ENCODE measurements at regions not wholly inside any gene's neighbourhood (a gene's known extent, or its start where the extent isn't known, plus 50 kb on each side); places are given as distances from the start of the nearest gene placed in this dataset.
A peak's percentile ranks its signal among the peaks of the same experiment; 100 is the strongest.
"Not testable (repeated sequence)": the region's sequence is repeated elsewhere in the genome, so short reads cannot be mapped to it uniquely, and the experiment has no call there.

DNA sequence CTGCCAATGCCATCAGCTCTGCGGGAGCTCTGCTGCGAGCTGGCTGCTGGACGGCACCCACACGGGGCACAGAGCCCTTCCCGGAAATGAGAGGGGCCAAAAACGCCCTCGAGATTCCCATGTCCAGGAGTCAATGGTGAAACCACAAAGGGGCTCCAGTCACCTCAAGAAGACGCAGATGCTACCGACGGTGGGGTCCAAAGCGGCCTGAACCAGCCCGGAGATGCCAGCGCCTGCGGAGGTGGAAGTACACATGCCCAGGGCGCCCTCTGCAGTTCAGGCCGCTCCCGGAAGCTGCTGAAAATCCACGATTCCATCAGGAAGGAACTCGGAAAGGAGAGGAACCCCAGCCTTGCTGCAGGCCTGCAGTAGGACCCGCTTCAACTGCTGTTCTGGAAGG is 82.4 kb upstream of the SELENOP start:
- no peak for DNase-seq (ENCODE audit: low spot score)

DNA sequence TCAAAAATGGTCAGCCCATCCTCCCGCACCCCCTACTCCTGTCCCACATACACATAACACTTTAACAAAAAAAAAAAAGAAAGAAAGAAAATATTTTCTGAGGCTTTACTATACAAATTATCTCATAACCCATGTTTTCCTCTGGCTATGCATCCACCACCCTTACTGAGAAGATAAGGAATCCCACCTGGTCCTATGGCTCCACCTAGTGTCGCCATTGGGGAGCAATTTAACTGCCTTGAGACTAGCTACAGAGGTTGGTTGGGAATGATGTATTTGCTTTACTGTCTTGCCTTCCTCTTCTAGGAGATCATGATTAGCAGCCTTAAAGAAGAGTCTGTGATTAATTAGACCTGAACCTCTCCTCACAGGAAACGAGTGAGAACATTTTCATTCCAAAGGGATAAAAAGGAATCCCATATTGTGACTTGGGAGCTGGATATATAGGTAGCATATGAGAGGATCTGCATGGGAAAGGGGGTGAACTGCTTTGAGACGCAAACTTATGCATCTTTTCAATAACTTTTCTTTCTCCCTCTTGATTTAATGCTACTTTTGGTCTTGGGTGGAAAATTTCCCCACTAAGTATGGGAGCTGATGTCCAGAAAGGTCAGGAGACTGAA is 77.7 kb upstream of the SELENOP start:
- DNase-seq (ENCODE audit: low spot score): peak; percentile 62

DNA sequence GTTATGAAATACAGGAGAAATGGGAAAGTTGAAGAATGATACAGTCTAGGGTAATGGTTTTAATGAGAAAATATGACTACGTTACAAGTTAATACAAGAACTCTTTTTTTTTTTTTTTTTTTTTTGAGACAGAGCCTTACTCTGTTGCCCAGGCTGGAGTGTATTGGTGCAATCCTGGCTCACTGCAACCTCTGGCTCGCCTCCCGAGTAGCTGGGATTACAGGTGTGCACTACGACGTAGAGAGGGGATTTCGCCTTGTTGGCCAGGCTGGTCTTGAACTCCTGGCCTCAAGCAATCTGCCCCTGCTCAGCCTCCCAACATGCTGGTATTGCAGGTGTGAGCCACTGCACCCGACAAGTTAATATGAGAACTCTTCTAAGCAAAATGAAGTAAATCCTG is 77.1 kb upstream of the SELENOP start:
- no peak for DNase-seq (ENCODE audit: low spot score)

DNA sequence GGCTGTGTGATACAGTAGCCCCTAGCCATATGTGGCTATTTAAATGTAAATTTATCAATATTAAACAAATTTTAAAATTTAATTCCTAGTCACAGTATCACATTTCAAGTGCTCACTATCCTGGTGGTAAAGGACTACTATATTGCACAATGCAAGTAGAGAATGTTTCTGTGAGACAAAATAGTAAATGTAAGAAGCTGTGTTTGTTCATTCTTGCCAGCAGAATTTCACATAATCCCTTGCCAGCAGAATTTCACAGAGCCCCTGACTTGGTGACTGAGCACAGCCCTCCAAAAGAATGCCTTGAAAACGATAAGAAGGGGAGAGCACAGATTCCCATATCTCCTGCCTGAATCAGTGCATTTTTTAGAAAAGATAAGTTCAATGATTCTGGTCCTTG is 75.9 kb upstream of the SELENOP start:
- DNase-seq (ENCODE audit: low spot score): no peak

DNA sequence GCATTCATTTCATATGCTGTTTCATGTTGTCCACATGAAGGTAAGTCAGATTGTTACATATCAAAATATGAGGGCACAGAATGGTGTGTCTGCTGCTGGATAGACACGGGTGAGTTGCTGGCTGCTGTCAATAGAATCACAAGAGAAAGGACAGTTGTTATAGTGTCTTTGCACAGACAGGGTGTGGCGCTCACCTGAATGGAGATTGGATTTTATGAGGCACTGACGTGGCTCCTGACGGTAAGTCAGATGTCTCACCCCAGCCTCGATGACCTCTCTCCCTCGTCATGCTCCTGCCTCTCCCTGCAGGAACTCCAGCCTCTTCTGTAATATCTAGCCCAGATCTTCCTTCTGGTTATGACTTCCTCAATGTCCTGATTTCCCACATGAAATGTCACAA is 75.4 kb upstream of the SELENOP start:
- no peak for DNase-seq (ENCODE audit: low spot score)

DNA sequence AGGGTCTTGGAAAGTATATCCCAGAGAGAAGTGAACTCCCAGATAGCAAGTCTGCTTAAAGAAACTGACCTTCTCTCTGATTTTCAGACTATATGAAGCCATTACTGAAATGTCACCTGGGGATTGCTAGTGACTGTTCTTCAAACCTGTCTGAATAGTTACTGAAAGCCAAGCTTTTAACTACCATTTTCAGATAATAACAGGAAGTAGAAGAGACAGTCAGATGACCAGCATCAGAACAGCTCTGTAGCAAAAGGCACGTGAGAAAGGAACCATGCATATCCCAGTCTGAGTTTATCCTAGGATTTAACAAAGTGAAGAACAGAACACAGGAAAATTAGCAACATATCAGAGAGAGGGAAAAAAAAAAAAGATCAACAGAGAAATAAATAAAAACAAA is 74.9 kb upstream of the SELENOP start:
- DNase-seq (ENCODE audit: low spot score): no peak

DNA sequence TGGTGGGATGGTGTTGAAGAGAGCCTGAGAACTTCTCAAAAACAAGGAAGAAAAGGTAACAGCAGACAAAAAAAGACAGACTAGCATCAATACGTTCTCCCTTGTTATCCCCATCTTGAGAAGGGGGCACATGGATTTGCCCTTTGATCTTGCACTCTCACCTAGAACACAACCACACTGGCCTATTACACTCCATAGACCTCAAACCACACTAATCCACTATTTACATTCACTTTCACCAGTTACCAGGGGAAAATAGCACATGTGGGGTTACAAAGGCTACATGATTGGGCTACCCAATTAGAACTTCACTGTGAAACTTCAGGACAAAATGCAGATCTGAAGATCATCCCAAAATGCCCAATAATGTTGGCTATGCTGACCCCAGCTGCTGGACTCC is 72.6 kb upstream of the SELENOP start:
- DNase-seq (ENCODE audit: low spot score): no peak

DNA sequence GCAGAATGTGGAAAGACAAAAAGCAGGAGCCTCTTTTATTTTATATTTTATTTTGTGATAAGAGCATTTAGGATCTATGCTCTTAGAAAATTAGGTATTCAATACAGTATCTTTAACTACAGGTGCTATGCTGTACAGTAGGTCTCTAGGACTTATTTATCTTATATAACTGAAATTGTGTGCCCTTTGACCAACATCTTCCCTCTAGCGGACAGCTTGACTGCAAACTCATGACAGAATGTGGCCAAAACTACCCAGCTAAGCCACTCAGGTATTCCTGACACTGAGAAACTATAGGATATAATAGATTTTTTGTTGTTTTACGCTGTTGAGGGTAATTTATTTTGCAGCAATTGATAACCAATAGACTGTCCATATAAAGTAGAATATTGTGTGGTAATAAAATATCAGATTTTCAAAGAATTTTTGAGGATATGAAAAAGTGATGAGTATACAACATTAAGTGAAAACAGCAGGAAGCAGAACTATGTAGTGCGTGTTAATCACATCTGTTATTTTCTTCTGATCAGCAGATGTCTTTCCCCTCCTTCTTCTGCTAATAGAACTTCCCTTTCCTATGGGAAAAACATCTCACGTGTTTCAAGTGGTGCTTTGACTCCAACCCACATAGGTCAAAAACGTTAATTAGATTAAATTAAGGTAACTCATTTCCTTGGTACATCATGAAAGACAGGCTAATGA is 69.9 kb upstream of the SELENOP start:
- no peak for DNase-seq (ENCODE audit: low spot score)

DNA sequence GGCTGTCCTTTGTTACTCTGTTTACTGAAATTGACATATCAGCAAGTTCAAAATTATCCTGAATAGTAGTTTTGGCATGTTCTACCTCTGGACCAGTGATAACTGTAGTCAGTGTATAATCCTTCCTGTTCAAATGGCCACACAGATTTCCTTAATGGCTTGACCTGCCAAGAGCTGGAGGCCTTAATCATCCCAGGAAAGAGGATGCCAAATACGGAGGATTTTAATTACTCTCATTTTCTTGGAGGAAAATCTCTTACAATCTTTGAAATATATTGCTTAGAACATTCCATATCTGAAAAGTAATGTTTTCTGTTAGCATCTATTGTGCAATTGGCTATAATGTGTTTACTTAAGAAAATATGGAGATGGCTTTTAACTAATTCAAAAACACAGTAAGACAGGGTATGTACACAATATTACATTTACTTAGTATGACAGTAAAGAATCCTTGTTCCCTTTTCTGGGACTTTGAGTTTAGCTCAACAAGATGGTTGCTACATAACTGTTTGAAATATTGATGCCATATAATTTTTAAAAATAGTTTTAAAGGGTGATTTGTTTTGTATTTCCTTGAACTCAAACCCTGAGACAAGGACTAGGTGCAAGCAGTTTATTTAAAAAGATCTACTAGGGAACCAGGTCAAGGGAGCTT is 68.9 kb upstream of the SELENOP start:
- no peak for DNase-seq (ENCODE audit: low spot score)

DNA sequence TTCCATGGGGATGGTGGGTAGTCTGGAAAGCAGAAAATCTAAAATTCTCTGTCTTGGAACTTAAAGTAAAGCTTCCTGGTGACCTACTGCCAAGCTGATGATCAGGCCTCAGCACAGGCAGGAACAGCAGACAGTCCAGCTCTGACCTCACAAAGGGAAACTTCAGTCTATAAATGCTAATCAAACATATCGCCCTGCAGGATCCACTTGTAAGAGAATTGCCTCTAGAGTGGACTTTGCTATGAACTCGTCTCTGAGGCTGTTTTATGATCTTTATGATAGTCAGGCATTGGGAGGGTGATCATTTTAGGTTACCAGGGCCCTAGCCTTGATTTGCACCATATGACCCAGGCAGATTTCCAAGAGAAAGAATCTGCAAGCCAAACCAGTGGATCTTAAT is 67.6 kb upstream of the SELENOP start:
- DNase-seq (ENCODE audit: low spot score): no peak

DNA sequence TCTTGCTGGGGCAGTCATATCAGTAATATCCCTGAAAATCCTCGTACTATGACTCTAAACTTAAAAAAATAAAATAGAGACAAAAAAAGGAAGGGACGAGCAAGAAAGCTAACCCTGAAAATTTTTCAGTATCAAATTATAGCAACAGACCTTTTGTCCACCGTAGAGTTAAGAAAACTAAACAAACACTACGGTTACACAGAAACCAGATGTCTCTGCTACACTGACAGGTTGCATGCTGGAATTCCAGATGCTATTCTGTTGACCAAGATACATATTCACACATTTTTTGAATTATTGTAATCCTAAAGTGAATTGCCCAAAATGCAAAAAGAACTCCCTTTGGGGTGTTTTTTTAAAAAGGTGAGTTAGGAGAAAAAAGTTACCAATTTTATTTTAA is 66.9 kb upstream of the SELENOP start:
- DNase-seq (ENCODE audit: low spot score): no peak

DNA sequence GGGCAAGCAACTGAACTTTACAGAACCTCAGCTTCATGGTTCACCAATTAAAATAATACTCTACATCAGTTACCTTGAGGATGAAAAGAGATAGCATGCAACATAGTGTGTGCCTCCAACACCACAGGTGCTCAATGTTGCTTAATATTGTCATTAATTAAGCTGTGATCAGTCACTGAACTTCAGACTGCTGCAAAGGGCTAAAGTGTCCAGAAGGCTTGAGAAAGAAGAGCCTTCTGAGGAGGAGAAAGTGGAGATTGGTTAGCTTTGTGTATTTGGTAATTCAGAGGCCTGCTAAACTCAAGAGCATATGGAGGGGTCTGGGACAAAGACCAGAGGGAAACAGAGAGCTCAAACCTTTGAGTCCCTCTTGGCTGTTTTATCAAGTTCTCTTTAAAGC is 66.3 kb upstream of the SELENOP start:
- DNase-seq (ENCODE audit: low spot score): no peak

DNA sequence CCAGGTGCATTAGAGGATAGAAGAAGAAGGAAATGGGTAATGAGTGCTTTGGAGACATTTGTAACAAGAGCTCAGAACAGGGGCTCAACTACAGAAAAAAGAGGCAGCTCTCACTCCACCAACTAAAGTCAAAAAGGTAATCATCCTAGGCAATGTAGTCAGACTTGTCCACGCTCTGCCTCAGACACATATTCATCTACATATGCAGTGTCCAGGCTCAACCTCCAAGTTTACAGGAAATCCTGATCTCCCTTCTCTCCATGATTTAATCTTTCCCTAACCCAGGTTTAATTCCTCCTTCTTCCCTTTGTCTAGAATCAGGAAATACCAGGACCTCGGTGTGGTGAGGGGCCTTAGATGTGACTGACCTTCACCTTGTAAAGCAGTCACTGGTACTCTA is 65.7 kb upstream of the SELENOP start:
- DNase-seq (ENCODE audit: low spot score): no peak

DNA sequence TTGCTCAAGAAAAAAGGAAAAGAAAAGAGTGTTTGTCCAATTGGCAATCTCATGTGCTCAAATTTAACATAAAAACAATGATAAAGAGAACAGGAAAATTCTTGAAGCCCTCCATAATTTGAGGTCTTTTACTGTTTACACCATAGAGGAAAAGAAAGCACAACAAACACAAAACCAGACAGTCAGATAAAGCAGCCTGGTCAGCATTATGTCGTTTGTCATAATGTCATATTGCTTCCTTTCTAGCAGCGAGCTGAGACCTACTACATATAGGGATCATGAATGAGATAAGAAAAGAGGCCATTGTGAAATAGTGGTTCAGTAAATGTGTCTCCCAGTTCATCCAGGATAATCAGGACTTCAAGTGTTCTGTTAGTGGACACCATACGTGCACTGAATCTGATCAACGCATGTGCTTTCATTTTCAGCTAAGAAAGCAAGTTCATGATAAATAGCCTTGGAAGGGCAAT is 64.7 kb upstream of the SELENOP start:
- no peak for DNase-seq (ENCODE audit: low spot score)

DNA sequence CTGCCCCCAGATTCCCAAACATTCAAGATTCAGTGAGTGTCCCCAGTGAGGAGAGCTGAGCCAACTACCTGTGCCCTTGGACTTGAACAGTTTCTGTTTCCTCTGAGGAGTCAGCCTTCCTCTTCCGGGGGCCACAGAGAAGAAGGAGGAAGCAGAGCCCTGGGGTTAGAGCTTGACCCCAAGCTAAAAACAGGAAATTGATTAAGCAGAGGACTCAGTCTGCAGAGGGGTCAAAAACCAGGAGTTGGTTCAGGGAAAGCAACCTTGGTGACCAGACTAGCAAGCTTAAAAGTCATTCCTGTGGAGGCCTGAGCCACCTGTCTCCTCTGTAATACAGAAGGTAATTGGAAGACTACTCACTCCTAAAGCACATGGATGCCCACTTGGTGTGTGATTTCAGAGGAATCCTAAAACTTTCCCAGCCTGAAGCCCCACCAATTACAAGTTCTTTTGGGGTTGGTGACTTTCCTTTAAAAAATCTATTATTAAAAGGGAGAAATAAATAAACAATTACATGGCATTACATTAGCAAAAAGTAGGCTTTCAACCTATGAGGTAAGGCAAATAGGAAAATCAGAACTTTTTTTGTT is 64.2 kb upstream of the SELENOP start:
- DNase-seq (ENCODE audit: low spot score): no peak

DNA sequence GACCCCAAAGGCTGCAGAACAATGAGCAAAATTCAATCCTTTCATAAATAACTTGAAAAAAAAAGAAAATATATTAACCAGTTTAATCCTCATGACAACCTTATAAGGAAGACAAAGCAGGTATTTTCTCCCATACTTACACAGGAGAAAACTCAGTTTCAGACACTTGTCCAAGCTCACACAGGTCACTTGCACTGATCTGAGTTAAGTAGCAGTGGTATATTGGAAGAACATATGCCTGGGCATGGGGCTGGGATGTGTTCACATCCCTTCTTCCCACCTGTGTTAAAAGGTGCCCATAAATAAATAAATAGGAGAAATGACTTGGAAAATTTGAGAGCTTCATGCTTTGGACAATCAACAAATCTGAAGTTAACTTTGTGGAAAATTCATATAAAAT is 63.5 kb upstream of the SELENOP start:
- no peak for DNase-seq (ENCODE audit: low spot score)

DNA sequence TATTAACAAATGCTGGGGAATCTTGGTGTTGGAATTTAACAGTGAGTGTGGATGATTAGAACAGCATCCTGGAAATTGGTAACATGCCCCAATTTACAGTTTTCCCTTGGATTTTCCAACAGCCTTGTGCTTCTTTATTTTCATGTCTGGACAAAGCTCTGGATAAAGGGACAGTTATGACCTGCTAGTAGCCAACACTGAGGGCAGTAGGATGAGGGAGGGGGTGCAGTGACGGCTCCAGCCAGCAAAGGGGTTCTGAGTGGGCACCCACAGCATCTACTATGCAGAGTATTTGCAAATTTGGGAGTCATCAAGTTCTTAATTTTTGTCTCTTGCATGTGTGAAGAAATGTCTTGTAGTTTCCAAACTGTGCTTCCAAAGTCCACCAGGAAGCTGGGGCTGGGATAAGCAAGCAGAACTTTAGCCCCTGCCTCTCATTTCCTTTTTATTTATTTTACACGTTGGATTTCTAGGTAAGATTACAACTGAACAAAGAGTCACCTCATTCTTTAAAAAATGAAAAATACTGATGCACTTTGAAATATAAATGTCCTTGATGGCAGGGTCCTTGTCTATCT is 63.0 kb upstream of the SELENOP start:
- no peak for DNase-seq (ENCODE audit: low spot score)

DNA sequence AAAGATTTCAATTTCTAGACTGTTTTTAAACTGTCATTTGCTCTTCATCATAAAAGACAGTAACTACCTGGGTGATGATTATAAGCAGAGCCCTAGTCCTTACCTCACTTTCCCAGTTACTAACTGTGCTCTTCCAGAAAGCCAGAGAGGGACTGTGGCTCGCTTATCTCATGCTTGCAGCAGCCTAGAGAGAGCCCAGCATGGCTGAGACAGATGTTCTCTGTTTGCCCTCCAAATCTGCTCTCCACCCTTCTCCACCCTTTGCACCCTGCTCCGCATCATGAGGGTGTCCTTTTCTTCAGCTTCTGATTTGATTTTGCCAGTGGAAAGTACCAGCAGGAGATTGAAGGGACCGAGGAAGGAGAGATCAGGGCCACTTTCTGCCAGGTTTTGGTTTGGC is 61.2 kb upstream of the SELENOP start:
- DNase-seq (ENCODE audit: low spot score): no peak

DNA sequence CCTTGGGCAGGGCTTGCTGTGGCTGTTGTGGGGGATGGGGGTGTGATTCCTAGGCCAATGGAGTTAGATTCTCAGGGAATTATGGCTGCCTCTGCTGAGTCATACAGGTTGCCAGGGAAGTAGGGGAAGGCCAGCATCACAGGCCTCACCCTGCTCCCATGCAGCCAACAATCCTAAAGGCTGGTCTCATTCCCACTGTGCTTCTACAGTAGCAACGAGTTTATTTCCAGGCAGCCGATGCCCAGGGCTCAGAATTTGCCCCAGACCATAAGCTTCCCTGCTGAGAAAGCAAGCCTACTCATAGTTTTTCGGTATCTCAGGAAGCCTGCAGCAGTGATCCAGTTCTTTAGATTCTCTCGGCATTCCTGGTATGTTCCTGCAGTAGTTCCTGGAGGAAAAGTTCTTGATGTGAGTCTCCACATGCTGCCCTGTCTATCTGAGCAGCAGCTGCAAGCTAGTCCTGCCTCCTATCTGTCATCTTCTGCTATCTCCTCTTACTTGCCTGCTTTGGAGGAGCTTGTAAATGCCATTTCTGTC is 59.3 kb upstream of the SELENOP start:
- no peak for DNase-seq (ENCODE audit: low spot score)

DNA sequence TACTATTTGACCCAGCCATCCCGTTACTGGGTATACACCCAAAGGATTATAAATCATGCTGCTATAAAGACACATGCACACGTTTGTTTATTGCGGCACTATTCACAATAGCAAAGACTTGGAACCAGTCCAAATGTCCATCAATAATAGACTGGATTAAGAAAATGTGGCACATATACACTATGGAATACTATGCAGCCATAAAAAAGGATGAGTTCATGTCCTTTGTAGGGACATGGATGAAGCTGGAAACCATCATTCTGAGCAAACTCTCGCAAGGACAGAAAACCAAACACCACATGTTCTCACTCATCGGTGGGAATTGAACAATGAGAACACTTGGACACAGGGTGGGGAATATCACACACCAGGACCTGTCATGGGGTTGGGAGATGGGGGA is 56.7 kb upstream of the SELENOP start:
- not testable (repeated sequence) for DNase-seq (ENCODE audit: low spot score)

DNA sequence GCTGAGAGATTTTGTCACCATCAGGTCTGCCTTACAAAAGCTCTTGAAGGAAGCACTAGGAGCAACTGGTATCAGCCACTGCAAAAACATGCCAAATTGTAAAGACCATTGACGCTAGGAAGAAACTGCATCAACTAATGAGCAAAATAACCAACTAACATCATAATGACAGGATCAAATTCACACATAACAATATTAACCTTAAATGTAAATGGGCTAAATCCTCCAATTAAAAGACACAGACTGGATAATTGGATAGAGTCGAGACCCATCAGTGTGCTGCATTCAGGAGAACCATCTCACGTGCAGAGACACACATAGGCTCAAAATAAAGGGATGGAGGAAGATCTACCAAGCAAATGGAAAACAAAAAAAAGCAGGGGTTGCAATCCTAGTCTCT is 53.1 kb upstream of the SELENOP start:
- not testable (repeated sequence) for DNase-seq (ENCODE audit: low spot score)

All from CD4-positive, alpha-beta T cell treated with Interleukin-15 for 4 hours (primary cell).